ENCODE measurements at regions not wholly inside any gene's neighbourhood (a gene's known extent, or its start where the extent isn't known, plus 50 kb on each side); places are given as distances from the start of the nearest gene placed in this dataset.

DNA sequence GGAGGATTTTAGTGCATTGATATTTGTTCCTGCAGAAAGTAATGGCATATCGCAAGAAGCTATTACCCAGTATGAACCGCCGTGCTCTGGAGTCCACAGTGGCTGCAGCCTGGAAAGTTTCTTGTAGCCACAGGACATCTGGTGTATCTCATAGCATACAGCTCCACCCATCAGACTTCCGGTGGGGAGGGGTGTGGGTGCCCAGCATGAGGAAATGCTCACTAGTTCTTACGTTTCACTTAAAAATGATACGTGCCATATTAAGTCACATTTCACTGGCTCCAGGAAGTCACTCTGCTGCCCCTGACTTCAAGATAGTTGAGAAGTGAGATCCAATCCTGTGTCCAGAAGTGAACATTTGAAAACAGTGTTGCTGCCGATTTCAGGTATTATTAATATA lies 990.4 kb downstream of the GBE1 start:
- TF ChIP-seq POLR2A (IDR thresholded peaks at IDR 0.05) = no peak
- TF ChIP-seq CTCF (IDR thresholded peaks at IDR 0.05) = no peak

All from tibial nerve (tissue), 3 donors.